Liver (tissue), 3 donors: ENCODE measurements at regions not wholly inside any gene's neighbourhood (a gene's known extent, or its start where the extent isn't known, plus 50 kb on each side); places are given as distances from the start of the nearest gene placed in this dataset.

Experiments
- FOXA1 ChIP-seq: IDR thresholded peaks from 2 replicates; pipeline ENCODE4 v1.6.1; 2016; ENCODE audit warnings: antibody characterized with exemption
- GABPA ChIP-seq, 2 donors: IDR thresholded peaks in 1 of 2; conservative IDR thresholded peaks in 1 of 2; 2 replicates each; pipeline ENCODE4 v1.6.1; 2016; ENCODE audit warnings: antibody characterized with exemption in 2 of 2, mild to moderate bottlenecking in 1 of 2, moderate library complexity in 1 of 2
- JUND ChIP-seq, 2 donors: IDR thresholded peaks; 2 replicates each; pipeline ENCODE4 v1.6.1; 2016; ENCODE audit warnings: antibody characterized with exemption in 2 of 2
- NR2F2 ChIP-seq: IDR thresholded peaks from 2 replicates; pipeline ENCODE4 v1.6.1; 2016; ENCODE audit warnings: antibody characterized with exemption
- RAD21 ChIP-seq, 2 donors: IDR thresholded peaks; 2 replicates each; pipeline ENCODE4 v1.6.1; 2016; ENCODE audit warnings: antibody characterized with exemption in 2 of 2, mild to moderate bottlenecking in 2 of 2
- SP1 ChIP-seq: IDR thresholded peaks from 2 replicates; pipeline ENCODE4 v1.6.1; 2018; ENCODE audit warnings: antibody characterized with exemption, mild to moderate bottlenecking
- YY1 ChIP-seq: IDR thresholded peaks from 2 replicates; pipeline ENCODE4 v1.6.1; 2016; ENCODE audit warnings: antibody characterized with exemption, mild to moderate bottlenecking
- TF ChIP-seq, protein P1 (sequence below): fragments of 150-350 bp; IDR thresholded peaks from 2 replicates; pipeline ENCODE4 v1.5.1; 2017; ENCODE audit warnings: improper control_type of control experiment, low read depth, low read length; ENCODE audit not compliant: missing input control
- TF ChIP-seq, protein P2 (sequence below): IDR thresholded peaks from 2 replicates; pipeline ENCODE4 v1.6.1; 2016; ENCODE audit warnings: antibody characterized with exemption
- TF ChIP-seq, protein P3 (sequence below): IDR thresholded peaks from 2 replicates; pipeline ENCODE4 v1.6.1; 2016; ENCODE audit warnings: antibody characterized with exemption
- donor health status: healthy.
- donor health status: healthy.

- TF ChIP-seq, protein P1, sequence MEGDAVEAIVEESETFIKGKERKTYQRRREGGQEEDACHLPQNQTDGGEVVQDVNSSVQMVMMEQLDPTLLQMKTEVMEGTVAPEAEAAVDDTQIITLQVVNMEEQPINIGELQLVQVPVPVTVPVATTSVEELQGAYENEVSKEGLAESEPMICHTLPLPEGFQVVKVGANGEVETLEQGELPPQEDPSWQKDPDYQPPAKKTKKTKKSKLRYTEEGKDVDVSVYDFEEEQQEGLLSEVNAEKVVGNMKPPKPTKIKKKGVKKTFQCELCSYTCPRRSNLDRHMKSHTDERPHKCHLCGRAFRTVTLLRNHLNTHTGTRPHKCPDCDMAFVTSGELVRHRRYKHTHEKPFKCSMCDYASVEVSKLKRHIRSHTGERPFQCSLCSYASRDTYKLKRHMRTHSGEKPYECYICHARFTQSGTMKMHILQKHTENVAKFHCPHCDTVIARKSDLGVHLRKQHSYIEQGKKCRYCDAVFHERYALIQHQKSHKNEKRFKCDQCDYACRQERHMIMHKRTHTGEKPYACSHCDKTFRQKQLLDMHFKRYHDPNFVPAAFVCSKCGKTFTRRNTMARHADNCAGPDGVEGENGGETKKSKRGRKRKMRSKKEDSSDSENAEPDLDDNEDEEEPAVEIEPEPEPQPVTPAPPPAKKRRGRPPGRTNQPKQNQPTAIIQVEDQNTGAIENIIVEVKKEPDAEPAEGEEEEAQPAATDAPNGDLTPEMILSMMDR, result no peak
- TF ChIP-seq, protein P2, sequence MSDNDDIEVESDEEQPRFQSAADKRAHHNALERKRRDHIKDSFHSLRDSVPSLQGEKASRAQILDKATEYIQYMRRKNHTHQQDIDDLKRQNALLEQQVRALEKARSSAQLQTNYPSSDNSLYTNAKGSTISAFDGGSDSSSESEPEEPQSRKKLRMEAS, result no peak
- no peak for TF ChIP-seq YY1
- TF ChIP-seq, protein P3, sequence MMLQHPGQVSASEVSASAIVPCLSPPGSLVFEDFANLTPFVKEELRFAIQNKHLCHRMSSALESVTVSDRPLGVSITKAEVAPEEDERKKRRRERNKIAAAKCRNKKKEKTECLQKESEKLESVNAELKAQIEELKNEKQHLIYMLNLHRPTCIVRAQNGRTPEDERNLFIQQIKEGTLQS, result no peak
- no peak for TF ChIP-seq RAD21 (IDR thresholded peaks at IDR 0.05)
- TF ChIP-seq GABPA (IDR thresholded peaks at IDR 0.05 in 1 of 2, conservative IDR thresholded peaks at IDR 0.05 in 1 of 2), result no peak
- no peak for TF ChIP-seq SP1
- TF ChIP-seq JUND (IDR thresholded peaks at IDR 0.05), result no peak
- no peak for TF ChIP-seq NR2F2
- no peak for TF ChIP-seq FOXA1
Measured at GRCh38 chr12:105502426-105502930, 172.0 kb downstream of the C12orf75 start.
